OCI-LY1 (cell line): ENCODE measurements at regions not wholly inside any gene's neighbourhood (a gene's known extent, or its start where the extent isn't known, plus 50 kb on each side); places are given as distances from the start of the nearest gene placed in this dataset.

Experiments used
- CTCF ChIP-seq: fragments of 200-600 bp; sonication (generic), shearing (Covaris generic); IDR thresholded peaks from 2 replicates; pipeline ENCODE4 v1.5.1; 2017; ENCODE audit warnings: mild to moderate bottlenecking, antibody characterized with exemption, low read length, moderate library complexity, mixed read lengths
- EZH2 ChIP-seq: fragments of 200-600 bp; sonication (generic), shearing (Covaris generic); IDR thresholded peaks from 2 replicates; pipeline ENCODE4 v1.8.0; 2017; ENCODE audit warnings: borderline replicate concordance, mixed run types, mild to moderate bottlenecking, antibody characterized with exemption, low read length, moderate library complexity, mixed read lengths

DNA sequence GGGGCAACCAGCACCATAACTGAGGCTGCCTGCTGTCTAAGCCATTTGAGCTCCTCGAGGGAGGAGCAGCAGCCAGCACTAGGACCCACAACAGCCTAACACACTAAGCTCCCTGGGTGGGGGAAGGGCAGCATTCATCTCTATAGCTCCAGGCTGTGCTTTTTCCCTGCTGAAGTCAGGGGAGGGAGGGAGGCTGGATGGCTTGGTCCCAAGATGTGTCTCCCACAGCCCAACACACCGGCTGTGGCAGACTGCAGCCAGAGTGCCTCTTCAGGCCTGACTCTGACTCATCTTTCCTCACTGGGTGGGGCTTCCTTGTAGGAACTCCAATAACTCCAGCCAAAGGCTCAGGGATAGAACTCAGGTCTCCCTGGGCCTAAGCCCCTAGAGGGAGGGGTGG is 296.3 kb downstream of the PRDM2 start:
- no peak for TF ChIP-seq CTCF
- TF ChIP-seq EZH2: no peak
